HG02623 (cell line): ENCODE measurements at regions not wholly inside any gene's neighbourhood (a gene's known extent, or its start where the extent isn't known, plus 50 kb on each side); places are given as distances from the start of the nearest gene placed in this dataset.
"Not testable (repeated sequence)": the region's sequence is repeated elsewhere in the genome, so short reads cannot be mapped to it uniquely, and the experiment has no call there.

Experiments used
- ATAC-seq: cut with Tn5 transposase; IDR thresholded peaks from one replicate; pipeline ENCODE4 v1.9.1; 2021; ENCODE audit warnings: moderate library complexity; ENCODE audit not compliant: unreplicated experiment

- ATAC-seq: no peak
Measured at GRCh38 chr5:40165789-40166728, 513.7 kb upstream of the PTGER4 start.

GRCh38 chr5:40165106-40165788, 514.5 kb upstream of the PTGER4 start:
- no peak for ATAC-seq

- ATAC-seq: no peak
Measured at GRCh38 chr5:40160435-40160834, 519.3 kb upstream of the PTGER4 start.

GRCh38 chr5:40154194-40154593, 525.5 kb upstream of the PTGER4 start:
- no peak for ATAC-seq

- ATAC-seq: no peak
Measured at GRCh38 chr5:40150896-40151295, 528.8 kb upstream of the PTGER4 start.

GRCh38 chr5:40141896-40142295, 537.8 kb upstream of the PTGER4 start:
- no peak for ATAC-seq

GRCh38 chr5:40141418-40141817, 538.3 kb upstream of the PTGER4 start:
- no peak for ATAC-seq

GRCh38 chr5:40137223-40137622, 542.5 kb upstream of the PTGER4 start:
- ATAC-seq: no peak

- ATAC-seq: no peak
Measured at GRCh38 chr5:40134883-40135520, 544.7 kb upstream of the PTGER4 start.

- no peak for ATAC-seq
Measured at GRCh38 chr5:40124367-40124766, 555.3 kb upstream of the PTGER4 start.

- no peak for ATAC-seq
Measured at GRCh38 chr5:40121236-40121635, 558.5 kb upstream of the PTGER4 start.

GRCh38 chr5:40112875-40113274, 566.8 kb upstream of the PTGER4 start:
- ATAC-seq: no peak

GRCh38 chr5:40111036-40111435, 568.7 kb upstream of the PTGER4 start:
- ATAC-seq: not testable (repeated sequence)

- not testable (repeated sequence) for ATAC-seq
Measured at GRCh38 chr5:40108764-40109390, 570.8 kb upstream of the PTGER4 start.

GRCh38 chr5:40107786-40108185, 571.9 kb upstream of the PTGER4 start:
- ATAC-seq: not testable (repeated sequence)

GRCh38 chr5:40106847-40107246, 572.9 kb upstream of the PTGER4 start:
- no peak for ATAC-seq

GRCh38 chr5:40098313-40098712, 581.4 kb upstream of the PTGER4 start:
- ATAC-seq: no peak

GRCh38 chr5:40093550-40093949, 586.2 kb upstream of the PTGER4 start:
- no peak for ATAC-seq

- ATAC-seq: no peak
Measured at GRCh38 chr5:40089269-40089668, 590.4 kb upstream of the PTGER4 start.

GRCh38 chr5:40084614-40085013, 595.1 kb upstream of the PTGER4 start:
- ATAC-seq: no peak

GRCh38 chr5:40082313-40082712, 597.4 kb upstream of the PTGER4 start:
- ATAC-seq: no peak
